Nephron (organoid): ENCODE measurements at regions not wholly inside any gene's neighbourhood (a gene's known extent, or its start where the extent isn't known, plus 50 kb on each side); places are given as distances from the start of the nearest gene placed in this dataset.

ENCODE experiments used
- H3K27ac Mint-ChIP-seq, 3 experiments: 2 replicates each; pipeline ENCODE4 v1.8.0; 2020; ENCODE audit warnings: mixed read lengths in 3 of 3, mild to moderate bottlenecking in 2 of 3, moderate library complexity in 1 of 3
- H3K27me3 Mint-ChIP-seq: 2 replicates; pipeline ENCODE4 v1.8.0; 2021; ENCODE audit warnings: low read depth, mild to moderate bottlenecking, moderate library complexity, mixed read lengths
- H3K36me3 Mint-ChIP-seq: 2 replicates; pipeline ENCODE4 v1.8.0; 2020; ENCODE audit warnings: low read depth, mixed read lengths
- H3K4me1 Mint-ChIP-seq: 2 replicates; pipeline ENCODE4 v1.8.0; 2020; ENCODE audit warnings: mixed read lengths
- H3K4me3 Mint-ChIP-seq, 3 experiments: 2 replicates each; pipeline ENCODE4 v1.8.0; 2020; ENCODE audit warnings: mild to moderate bottlenecking in 3 of 3, mixed read lengths in 3 of 3, moderate library complexity in 2 of 3
- H3K9me3 Mint-ChIP-seq: 2 replicates; pipeline ENCODE4 v1.8.0; 2020; ENCODE audit warnings: mixed read lengths
- TF ChIP-seq, protein P1 (sequence below), 3 experiments: fragments of 200-600 bp; sonication (generic); IDR thresholded peaks; one replicate each; pipeline ENCODE4 v1.5.0; 2021; ENCODE audit warnings: antibody characterized with exemption in 3 of 3; ENCODE audit not compliant: unreplicated experiment in 3 of 3

DNA sequence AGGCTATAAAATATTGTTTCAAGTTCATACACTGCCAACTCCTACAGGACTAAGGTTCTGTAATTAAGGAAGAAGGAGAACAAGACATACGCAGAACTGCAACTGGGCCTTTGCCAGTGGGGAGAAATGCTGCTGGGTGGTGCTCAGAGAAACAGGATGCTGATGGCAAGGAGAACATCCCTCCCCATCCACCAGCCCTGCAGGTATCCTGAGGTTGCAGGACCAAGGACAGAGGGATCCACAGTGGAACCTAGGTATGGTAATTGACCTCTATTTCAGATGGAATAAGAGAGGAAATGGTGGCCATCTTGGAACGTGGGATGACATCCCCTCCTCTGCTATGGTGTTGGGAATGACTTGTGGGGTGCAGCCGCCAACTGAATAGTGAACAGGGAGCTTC, 206.3 kb upstream of the S1PR3 start:
- H3K27ac Mint-ChIP-seq, result peak overlapping the region in 2 of 3 experiments; percentile 11 to 21
- H3K27me3 Mint-ChIP-seq, result no peaks in the 10 kb centered on the region
- H3K4me1 Mint-ChIP-seq, result peaks cover 44% of the 10 kb centered on the region
- H3K9me3 Mint-ChIP-seq, result no peaks in the 10 kb centered on the region
- TF ChIP-seq, protein P1, sequence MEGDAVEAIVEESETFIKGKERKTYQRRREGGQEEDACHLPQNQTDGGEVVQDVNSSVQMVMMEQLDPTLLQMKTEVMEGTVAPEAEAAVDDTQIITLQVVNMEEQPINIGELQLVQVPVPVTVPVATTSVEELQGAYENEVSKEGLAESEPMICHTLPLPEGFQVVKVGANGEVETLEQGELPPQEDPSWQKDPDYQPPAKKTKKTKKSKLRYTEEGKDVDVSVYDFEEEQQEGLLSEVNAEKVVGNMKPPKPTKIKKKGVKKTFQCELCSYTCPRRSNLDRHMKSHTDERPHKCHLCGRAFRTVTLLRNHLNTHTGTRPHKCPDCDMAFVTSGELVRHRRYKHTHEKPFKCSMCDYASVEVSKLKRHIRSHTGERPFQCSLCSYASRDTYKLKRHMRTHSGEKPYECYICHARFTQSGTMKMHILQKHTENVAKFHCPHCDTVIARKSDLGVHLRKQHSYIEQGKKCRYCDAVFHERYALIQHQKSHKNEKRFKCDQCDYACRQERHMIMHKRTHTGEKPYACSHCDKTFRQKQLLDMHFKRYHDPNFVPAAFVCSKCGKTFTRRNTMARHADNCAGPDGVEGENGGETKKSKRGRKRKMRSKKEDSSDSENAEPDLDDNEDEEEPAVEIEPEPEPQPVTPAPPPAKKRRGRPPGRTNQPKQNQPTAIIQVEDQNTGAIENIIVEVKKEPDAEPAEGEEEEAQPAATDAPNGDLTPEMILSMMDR (IDR thresholded peaks at IDR 0.05; ENCODE audit: unreplicated experiment in 3 of 3), result no peak
- no peak overlapping the region for H3K4me3 Mint-ChIP-seq
- no peaks in the 10 kb centered on the region for H3K36me3 Mint-ChIP-seq

DNA sequence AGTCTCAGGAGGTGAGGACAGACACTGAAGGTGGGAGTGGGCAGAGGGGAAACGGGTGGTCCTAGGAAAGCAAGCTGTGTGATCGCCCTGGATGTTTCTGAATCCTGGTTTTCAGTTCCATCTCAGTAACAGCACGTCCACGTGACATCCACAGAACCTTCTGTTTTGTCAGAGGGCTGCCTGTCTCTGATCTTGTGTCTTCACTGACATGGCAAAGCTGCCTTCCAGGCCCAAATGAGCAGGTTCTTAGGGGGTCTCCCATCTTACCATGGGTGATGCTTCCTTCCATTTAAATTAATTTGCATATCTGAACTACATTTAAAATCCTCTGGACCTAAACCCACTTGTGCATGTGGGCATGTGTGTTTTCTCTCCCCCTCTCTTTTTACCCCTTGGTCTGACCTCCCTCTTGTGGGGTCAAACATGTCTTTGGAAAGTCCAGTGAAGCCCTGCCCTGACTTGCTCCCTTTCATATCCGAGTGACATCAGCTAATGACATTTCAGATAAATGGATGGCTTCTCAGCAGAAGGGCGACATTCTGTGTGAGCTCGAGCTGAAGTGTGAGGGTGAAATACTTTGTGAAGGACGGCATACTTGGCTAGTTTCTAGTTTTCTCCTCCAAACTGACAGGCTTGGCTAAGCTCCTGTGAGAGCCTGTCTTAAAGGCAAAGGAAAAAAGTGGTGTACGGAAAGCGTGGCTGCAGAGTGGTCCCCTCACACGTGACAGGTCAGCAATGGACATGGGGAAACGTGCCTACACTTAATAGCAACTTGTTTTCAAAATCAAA, 204.8 kb upstream of the S1PR3 start:
- Mint-ChIP-seq H3K27me3 (no peaks in the 10 kb centered on the region), H3K27ac (peak overlapping the region; percentile 58 to 73 (median 68)), H3K9me3 (no peaks in the 10 kb centered on the region), H3K4me3 (no peak overlapping the region), H3K4me1 (peaks cover 44% of the 10 kb centered on the region), H3K36me3 (no peaks in the 10 kb centered on the region)
- TF ChIP-seq, protein P1 (IDR thresholded peaks at IDR 0.05; ENCODE audit: unreplicated experiment in 3 of 3), result no peak

DNA sequence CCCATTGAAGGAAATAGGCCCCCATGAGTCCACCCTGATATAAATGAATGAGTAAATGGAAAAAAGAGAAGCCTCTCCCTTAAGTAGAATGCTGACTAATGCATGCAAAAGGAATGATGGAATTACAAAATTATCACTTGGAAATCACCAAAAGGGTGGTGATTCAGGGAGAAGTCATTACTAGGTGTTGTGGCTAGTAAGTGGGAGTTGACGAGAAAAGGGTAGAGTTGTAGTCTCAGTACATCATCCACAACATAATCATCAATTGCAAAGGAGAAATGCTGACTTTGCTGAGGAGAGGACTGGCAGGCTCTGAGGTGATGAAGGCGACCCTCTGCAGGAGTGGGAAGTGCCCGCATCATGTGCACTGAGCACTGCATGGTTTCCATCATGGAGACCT, 201.5 kb upstream of the S1PR3 start:
- TF ChIP-seq, protein P1 (IDR thresholded peaks at IDR 0.05; ENCODE audit: unreplicated experiment in 3 of 3), result no peak
- Mint-ChIP-seq H3K36me3 (no peaks in the 10 kb centered on the region), H3K4me1 (peaks cover 19% of the 10 kb centered on the region), H3K27ac (no peak overlapping the region), H3K4me3 (no peak overlapping the region), H3K9me3 (no peaks in the 10 kb centered on the region), H3K27me3 (no peaks in the 10 kb centered on the region)

DNA sequence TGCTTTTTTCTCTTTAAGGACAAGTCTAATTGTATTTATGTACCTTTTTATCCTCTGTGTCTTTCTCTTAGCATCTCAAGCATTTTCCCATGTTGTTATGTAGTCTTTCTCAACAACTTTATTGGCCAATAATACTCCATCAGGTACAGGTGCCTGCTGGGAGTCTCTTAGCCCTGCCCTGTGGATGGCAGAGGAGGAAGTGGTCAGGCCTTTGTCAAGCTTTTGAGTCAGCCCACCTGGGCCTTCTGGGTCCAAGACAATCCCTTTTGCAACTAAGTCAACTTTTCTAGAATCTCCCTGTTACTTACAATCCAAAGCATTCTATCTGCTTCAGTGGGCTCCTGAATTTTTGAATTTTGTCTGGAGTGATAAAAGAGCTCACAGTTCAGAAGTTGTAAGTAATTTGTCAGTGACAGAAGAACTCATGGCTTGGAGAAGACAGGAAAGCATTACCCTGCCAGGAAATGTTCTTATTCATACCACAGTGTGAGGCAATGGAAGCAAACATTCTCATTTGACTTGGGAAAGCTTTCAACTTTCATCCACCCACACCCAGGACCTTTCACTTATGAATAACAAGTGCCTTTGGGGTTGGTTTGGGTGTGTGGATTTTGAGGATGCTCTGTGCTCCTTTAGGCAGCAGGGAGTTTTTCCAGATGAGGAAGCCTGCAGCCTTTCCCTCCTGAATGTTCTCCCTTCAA, 200.0 kb upstream of the S1PR3 start:
- peaks cover 19% of the 10 kb centered on the region for H3K4me1 Mint-ChIP-seq
- peak overlapping the region in 1 of 3 experiments; percentile 62 for H3K27ac Mint-ChIP-seq
- H3K27me3 Mint-ChIP-seq, result no peaks in the 10 kb centered on the region
- TF ChIP-seq, protein P1 (IDR thresholded peaks at IDR 0.05; ENCODE audit: unreplicated experiment in 3 of 3), result no peak
- peaks cover 4% of the 10 kb centered on the region for H3K36me3 Mint-ChIP-seq
- H3K9me3 Mint-ChIP-seq, result peaks cover 9% of the 10 kb centered on the region
- H3K4me3 Mint-ChIP-seq, result no peak overlapping the region

DNA sequence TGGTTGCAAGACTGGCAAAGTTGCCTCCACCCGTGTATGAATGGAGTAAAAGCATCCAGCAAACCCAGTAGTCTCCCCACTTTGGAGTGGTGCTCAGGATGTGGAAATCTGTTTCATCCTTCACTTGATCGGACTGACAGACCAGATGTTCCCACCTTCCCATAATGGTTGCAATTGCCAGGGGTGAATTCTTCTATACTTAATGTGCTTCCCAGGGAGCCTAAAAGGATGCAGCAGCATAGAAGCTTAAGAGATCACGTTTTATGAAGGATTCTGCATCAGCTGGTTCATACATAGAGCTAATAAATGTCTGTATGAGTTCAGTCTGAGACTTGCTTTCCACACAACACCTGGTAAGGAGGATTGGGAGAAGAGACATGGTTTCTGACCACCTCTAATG, 198.8 kb upstream of the S1PR3 start:
- TF ChIP-seq, protein P1 (IDR thresholded peaks at IDR 0.05; ENCODE audit: unreplicated experiment in 3 of 3), result no peak
- Mint-ChIP-seq H3K36me3 (peaks cover 6% of the 10 kb centered on the region), H3K4me3 (no peak overlapping the region), H3K27me3 (peaks cover 1% of the 10 kb centered on the region), H3K4me1 (peaks cover 11% of the 10 kb centered on the region), H3K9me3 (peaks cover 16% of the 10 kb centered on the region), H3K27ac (no peak overlapping the region)
